Heart left ventricle (tissue), 13 donors: ENCODE measurements at regions not wholly inside any gene's neighbourhood (a gene's known extent, or its start where the extent isn't known, plus 50 kb on each side); places are given as distances from the start of the nearest gene placed in this dataset.

Source experiments
- CTCF ChIP-seq, 12 donors: fragments of 200-600 bp; sonication (generic) in 4 of 12; IDR thresholded peaks; one replicate each; pipeline versions ENCODE4 v1.5.0 to v1.8.0; 2018 to 2022; ENCODE audit warnings: antibody characterized with exemption in 12 of 12, mild to moderate bottlenecking in 5 of 12
- POLR2A ChIP-seq, 2 donors: fragments of 450-650 bp; IDR thresholded peaks; one replicate each; pipeline ENCODE4 v1.6.1; 2017; ENCODE audit warnings: antibody characterized with exemption in 2 of 2, mild to moderate bottlenecking in 2 of 2, moderate library complexity in 2 of 2
- donor health status: ischemic (EF 13 %, LVEDD 7.1; RV severe dilation, severe dysfunction).
- donor health status: DM: no; HTN: yes; CAD: no.
- donor health status: DM: no; HTN: no; CAD: no.
- donor health status: ischemic (EF 25% LVEDD 6.9; RV normal size, moderate dysfunction).
- donor health status: ischemic (EF 25% LVEDD 5.7; RV mildly dilated, moderate dysfunction).
- donor health status: ischemic (EF 35%, LVEDD 5.7; RV mildly dilated, moderate dysfunction).
- donor health status: nonischemic (EF 11% LVEDD 7.7; RV severe dilation, severe dysfunction).
- donor health status: DM: yes; HTN: yes; CAD: no.
- donor health status: PGD.
- donor health status: ischemic (EF 29% LVEDD 5.4; RV normal size, mild dysfunction).
- donor health status: nonischemic (EF 23%, LVEDD 6.1; RV moderate dilation, normal function).

GRCh38 chr10:20552382-20552781 is 344.7 kb downstream of the NEBL start:
- TF ChIP-seq POLR2A (IDR thresholded peaks at IDR 0.05) (no peak), CTCF (IDR thresholded peaks at IDR 0.05) (no peak)
